Stromal cell of bone marrow (primary cell): ENCODE measurements at regions not wholly inside any gene's neighbourhood (a gene's known extent, or its start where the extent isn't known, plus 50 kb on each side); places are given as distances from the start of the nearest gene placed in this dataset.

Source experiments
- DNase-seq: peaks from one replicate; pipeline ENCODE4 v3.0.0-alpha.2; 2012; ENCODE audit warnings: low read depth

DNA sequence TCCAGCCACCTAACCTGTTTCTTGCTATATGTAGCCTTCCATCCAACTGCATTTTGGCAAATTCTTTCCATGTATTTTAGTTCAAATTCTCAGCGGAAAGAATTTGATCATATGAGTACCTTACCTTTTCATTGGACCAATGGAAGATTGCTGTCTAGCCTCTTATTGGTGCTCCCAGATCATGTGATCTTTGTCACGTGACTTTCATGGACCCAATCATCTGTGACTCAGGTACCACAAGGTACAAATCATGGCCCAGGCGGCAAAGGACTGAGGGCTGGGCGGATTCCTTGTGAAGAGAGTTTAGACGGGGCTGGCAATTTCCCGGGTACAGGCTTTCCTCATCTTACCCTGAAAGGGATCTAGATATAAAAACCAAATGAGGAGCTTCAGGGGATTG is 85.9 kb upstream of the TBX20 start:
- DNase-seq: no peak

- no peak for DNase-seq
These were observed 82.5 kb upstream of the TBX20 start for GRCh38 chr7:35336444-35336843.

DNA sequence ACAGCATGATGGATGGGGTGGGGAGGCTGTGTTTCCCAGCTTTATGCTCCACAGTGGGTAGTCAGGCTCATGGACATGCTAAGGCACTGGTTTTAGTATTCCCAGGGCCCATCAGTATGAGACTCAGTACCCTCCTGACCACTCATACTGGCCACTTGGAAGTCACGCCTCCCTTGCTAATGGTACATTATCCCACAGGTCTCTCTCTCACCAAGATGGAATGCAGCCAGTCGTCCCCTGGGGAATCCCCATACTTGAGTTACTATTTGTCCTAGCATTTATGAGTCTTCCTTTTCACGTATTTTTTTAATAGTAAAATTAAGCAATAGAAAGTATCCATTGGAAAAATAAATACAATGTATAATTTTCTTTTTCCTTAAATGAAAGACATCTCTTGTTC is 80.6 kb upstream of the TBX20 start:
- DNase-seq: no peak

- DNase-seq: no peak
These were observed 79.4 kb upstream of the TBX20 start for GRCh38 chr7:35333265-35333664.

DNA sequence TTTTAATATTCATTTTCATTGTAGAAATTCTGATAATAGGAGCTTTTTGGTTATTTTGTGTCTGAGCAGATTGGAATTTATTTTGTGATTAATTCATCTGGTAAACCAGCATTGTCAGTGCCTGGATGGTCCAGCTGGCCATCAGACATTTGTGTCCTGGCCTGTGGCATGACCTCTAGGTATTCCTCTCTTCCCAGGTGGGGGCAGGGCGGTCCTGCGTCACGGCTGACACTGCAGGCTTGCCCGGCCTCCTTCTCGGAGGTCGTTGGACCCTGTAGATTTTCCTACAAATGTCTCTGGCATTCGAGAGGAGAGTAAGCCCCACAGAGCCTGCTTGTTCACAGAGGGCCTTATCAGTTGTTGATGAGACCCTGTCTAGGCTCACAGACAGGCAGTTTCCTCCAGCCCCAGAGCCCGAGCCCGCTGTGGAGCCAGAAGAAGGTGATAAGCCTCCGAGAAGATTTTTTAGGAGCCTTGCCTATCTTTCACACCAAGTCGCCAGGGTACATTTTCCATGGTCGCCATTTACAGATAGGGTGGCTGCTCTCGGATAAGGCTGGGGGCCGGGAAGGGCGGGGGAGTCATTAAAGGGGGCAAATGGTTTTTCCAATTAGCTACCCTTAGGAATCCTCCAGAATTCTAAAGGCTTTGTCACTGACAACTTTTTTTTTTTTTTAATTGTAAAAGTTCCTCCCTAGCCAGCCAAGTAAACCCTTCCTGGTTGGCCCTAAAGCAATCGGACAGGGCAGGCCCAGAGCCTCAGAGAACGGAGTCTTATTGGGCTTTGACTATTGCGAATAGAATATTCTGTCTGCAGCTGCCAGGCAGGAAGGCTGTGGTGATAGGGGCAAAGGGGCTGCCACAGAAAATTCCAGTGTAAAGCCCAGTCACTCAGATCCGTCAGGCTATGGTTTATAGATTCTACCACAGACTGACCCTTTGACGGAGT is 78.1 kb upstream of the TBX20 start:
- no peak for DNase-seq

GRCh38 chr7:35329026-35329425 is 75.1 kb upstream of the TBX20 start:
- no peak for DNase-seq

DNA sequence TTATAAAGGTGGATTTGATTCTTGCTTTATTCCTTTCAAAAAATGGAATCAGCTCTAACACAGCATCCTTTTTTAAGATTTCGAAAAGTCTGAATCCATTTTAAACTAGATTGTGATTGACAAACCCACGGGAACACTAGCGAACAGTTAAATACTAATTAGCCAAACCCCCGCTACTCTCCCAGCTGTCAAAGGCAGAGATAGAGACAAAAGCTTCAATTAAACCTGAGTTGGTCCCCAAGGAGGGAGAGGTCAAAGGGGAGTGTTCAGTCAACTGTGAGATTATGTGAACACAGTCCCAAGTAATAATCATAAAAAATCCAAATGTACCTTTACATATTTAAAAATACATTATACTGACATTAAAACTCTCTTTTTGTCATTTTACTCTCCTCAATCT is 65.7 kb upstream of the TBX20 start:
- no peak for DNase-seq

DNA sequence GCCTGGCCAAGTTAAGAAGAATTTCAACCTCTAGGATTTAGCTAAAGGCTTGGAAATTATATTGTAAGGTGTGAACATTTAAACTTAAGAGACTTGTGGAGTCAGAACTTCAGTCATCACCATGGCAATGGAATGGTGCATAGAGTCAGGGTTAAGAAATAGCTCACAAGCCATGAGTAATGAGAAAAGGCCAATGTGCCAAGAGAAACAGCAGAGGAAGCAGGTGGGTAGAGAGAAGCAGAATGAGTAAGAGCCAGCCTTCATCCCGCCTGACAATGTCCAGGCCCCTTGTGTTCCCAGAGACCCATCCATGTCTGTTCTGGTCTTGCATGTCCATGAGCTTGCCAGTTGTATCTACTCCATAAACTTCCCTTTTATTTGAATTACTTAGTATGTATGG is 62.6 kb upstream of the TBX20 start:
- DNase-seq: no peak

- no peak for DNase-seq
These were observed 61.6 kb upstream of the TBX20 start for GRCh38 chr7:35315517-35315916.

- no peak for DNase-seq
These were observed 60.5 kb upstream of the TBX20 start for GRCh38 chr7:35314354-35314753.

GRCh38 chr7:35313575-35313974 is 59.7 kb upstream of the TBX20 start:
- DNase-seq: no peak
